ENCODE measurements at regions not wholly inside any gene's neighbourhood (a gene's known extent, or its start where the extent isn't known, plus 50 kb on each side); places are given as distances from the start of the nearest gene placed in this dataset.

DNA sequence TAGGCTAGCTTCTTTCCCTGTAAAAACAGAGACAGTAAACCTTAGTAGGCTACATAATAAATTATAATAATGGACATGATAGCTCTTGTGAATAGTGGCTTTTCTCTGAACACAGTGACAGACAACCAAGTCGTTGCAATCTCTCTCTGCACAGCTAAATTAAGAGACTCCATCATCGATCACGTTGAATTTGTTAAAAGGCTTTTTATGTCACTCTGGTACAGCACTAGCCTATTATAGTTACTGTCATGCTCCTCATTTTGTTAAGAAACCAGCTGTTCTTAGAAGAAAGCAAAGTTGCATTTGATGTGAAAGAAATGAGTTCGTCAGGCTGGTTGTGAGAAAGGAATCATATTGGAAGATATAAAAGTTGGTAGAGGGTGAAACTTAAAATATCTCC is 50.3 kb upstream of the ARHGAP28 start:
- TF ChIP-seq, protein P1, sequence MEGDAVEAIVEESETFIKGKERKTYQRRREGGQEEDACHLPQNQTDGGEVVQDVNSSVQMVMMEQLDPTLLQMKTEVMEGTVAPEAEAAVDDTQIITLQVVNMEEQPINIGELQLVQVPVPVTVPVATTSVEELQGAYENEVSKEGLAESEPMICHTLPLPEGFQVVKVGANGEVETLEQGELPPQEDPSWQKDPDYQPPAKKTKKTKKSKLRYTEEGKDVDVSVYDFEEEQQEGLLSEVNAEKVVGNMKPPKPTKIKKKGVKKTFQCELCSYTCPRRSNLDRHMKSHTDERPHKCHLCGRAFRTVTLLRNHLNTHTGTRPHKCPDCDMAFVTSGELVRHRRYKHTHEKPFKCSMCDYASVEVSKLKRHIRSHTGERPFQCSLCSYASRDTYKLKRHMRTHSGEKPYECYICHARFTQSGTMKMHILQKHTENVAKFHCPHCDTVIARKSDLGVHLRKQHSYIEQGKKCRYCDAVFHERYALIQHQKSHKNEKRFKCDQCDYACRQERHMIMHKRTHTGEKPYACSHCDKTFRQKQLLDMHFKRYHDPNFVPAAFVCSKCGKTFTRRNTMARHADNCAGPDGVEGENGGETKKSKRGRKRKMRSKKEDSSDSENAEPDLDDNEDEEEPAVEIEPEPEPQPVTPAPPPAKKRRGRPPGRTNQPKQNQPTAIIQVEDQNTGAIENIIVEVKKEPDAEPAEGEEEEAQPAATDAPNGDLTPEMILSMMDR (IDR thresholded peaks at IDR 0.05) = no peak

More for the DNA sequence above, 50.3 kb upstream of the ARHGAP28 start:
- no peak for ATAC-seq
- Histone ChIP-seq H3K4me1 (no peaks in the 10 kb centered on the region), H3K9me3 (no peaks in the 10 kb centered on the region), H3K27me3 (no peaks in the 10 kb centered on the region), H3K4me3 (no peak overlapping the region), H3K27ac (no peak overlapping the region), H3K36me3 (no peaks in the 10 kb centered on the region)
- intact Hi-C loops (cut with DNase I) = no loop called here
- DNase-seq = no peak
